ENCODE measurements at regions not wholly inside any gene's neighbourhood (a gene's known extent, or its start where the extent isn't known, plus 50 kb on each side); places are given as distances from the start of the nearest gene placed in this dataset.

GRCh38 chr14:85358136-85358785 lies 171.7 kb upstream of the FLRT2 start:
- TF ChIP-seq CTCF (IDR thresholded peaks at IDR 0.05), result no peak
- TF ChIP-seq POLR2A (IDR thresholded peaks at IDR 0.05), result no peak
